ENCODE measurements at regions not wholly inside any gene's neighbourhood (a gene's known extent, or its start where the extent isn't known, plus 50 kb on each side); places are given as distances from the start of the nearest gene placed in this dataset.

GRCh38 chr7:153398789-153399553 is 639.4 kb downstream of the ACTR3B start:
- TF ChIP-seq CTCF (conservative IDR thresholded peaks at IDR 0.05 in 1 of 2, IDR thresholded peaks at IDR 0.05 in 1 of 2; ENCODE audit: extremely low read depth in 1 of 2, insufficient read depth in 1 of 2, low read depth in 1 of 2, low read length in 2 of 2) = no peak
- TF ChIP-seq EZH2 (IDR thresholded peaks at IDR 0.05; ENCODE audit: borderline replicate concordance, low read length) = no peak
